ENCODE measurements at regions not wholly inside any gene's neighbourhood (a gene's known extent, or its start where the extent isn't known, plus 50 kb on each side); places are given as distances from the start of the nearest gene placed in this dataset.
"Not testable (repeated sequence)": the region's sequence is repeated elsewhere in the genome, so short reads cannot be mapped to it uniquely, and the experiment has no call there.

GRCh38 chr20:30290361-30291063, 967.0 kb upstream of the DEFB115 start:
- DNase-seq (ENCODE audit: extremely low spot score), result peak; percentile 59
- CTCF ChIA-PET, POLR2A ChIA-PET: not testable (repeated sequence)
- TF ChIP-seq PKNOX1 (IDR thresholded peaks at IDR 0.05), result peak; percentile 88

DNA sequence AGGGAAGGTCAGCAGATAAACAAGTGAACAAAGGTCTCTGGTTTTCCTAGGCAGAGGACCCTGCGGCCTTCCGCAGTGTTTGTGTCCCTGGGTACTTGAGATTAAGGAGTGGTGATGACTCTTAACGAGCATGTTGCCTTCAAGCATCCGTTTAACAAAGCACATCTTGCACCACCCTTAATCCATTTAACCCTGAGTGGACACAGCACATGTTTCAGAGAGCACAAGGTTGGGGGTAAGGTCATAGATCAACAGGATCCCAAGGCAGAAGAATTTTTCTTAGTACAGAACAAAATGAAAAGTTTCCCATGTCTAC, 966.4 kb upstream of the DEFB115 start:
- POLR2A ChIA-PET; DNase-seq (ENCODE audit: extremely low spot score); CTCF ChIA-PET: not testable (repeated sequence)

DNA sequence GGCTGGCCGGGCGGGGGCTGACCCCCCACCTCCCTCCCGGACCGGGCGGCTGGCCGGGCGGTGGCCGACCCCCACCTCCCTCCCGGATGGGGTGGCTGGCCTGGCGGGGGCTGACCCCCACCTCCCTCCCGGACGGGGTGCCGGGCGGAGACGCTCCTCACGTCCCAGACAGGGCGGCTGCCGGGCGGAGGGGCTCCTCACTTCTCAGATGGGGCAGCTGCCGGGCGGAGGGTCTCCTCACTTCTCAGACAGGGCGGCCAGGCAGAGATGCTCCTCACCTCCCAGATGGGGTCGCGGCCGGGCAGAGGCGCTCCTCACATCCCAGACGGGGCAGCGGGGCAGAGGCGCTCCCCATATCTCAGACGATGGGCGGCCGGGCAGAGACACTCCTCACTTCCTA, 965.8 kb upstream of the DEFB115 start:
- DNase-seq (ENCODE audit: extremely low spot score); POLR2A ChIA-PET; CTCF ChIA-PET: not testable (repeated sequence)

DNA sequence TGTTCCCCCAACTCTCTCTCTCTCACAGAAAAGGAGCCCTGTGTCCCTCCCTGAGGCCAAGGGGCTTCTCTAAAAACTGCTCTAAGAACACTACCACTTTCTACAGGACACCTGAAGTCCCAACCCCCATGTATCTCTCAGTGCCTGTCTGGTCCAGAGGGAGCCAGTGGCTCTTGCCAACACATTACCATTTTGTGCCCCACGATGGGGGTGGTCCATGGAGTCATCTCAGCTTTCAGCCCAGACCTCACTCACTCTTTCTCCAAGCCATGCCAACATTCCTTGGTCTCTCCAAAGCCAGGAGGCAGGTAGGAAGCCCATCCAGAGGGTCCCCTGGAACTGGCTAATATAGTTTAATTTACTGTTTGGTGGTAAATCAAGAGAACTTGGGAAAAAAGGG, 962.1 kb upstream of the DEFB115 start:
- DNase-seq (ENCODE audit: extremely low spot score); POLR2A ChIA-PET; CTCF ChIA-PET: not testable (repeated sequence)

- POLR2A ChIA-PET; DNase-seq (ENCODE audit: extremely low spot score); CTCF ChIA-PET: not testable (repeated sequence)
Measured at GRCh38 chr20:30295967-30296366, 961.5 kb upstream of the DEFB115 start.

DNA sequence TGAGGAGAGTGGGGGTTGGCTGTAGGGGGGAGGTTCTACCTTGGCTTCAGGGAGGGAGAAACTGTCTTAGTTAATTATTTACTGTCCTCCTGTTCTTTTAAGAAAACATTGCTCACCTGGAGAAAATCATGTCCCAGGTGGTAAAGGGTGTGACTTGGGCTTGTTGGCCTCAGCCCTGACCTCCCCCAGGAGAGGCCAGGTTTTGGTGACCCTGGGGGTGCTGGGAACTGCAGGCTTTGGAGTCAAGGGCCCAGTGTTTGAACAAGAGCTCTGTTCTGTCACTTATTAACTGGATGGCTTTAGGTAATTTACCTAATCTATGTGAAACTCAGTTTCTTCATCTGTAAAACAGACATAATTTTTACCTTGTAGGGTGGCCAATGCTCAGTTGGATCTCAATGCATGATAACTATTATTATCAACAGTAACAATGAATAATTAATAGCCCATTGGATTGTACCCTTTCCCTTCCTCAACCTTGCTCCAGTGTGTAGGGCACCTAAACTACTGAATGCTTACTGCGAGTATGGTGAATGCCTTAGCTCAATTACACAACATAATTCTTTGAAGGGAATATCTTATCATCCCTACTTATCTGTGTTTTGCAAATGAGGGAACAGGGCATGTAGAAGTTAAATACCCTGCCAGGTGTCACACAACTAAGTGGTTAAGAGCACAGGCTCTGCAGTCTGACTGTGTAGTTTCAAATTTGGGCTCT, 959.4 kb upstream of the DEFB115 start:
- POLR2A ChIA-PET; CTCF ChIA-PET; DNase-seq (ENCODE audit: extremely low spot score): not testable (repeated sequence)

DNA sequence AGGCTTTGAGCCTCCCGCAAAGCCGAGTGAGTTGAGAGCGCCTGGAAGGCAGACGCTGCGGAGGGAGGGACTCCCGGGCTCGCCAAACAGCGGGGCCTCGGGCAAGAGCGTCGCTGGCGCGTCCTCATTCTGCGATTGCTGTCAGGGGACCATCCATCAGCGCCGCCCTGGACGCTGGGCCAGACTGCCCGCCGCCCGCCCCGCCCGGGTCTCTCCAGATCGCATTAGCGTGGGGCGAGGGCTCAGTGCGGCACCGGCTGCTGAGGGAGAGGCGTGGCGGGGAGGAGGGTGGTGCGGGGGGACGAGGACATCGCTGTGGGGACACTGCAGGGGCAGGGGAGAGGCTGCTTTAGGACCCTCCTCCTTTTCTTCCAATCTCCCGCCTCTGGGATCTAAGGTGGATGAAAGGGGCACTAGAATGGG, 957.2 kb upstream of the DEFB115 start:
- DNase-seq (ENCODE audit: extremely low spot score); POLR2A ChIA-PET; CTCF ChIA-PET: not testable (repeated sequence)

DNA sequence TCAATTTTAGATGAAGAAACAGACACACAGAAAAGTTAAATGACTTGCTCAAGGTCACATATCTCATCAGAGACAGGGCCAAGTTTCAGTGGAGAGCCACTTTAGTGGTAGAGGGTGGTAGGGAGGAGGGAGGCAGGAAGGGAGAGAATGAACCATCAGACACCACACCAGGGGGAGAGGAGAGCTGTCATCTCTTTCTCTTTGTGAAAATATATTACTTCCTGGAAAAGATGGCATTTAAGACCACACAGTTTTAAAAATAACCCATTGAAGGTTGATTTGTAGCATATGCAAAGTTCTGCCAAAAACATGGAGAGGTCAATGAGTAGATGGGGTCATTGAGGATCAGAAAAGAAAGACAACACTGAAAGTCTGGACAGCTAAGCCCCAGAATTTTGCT, 954.7 kb upstream of the DEFB115 start:
- CTCF ChIA-PET, result not testable (repeated sequence)

GRCh38 chr20:30309938-30310337, 947.5 kb upstream of the DEFB115 start:
- POLR2A ChIA-PET; DNase-seq (ENCODE audit: extremely low spot score); CTCF ChIA-PET: not testable (repeated sequence)

More for the DNA sequence above, 954.7 kb upstream of the DEFB115 start:
- DNase-seq (ENCODE audit: extremely low spot score); POLR2A ChIA-PET: not testable (repeated sequence)

DNA sequence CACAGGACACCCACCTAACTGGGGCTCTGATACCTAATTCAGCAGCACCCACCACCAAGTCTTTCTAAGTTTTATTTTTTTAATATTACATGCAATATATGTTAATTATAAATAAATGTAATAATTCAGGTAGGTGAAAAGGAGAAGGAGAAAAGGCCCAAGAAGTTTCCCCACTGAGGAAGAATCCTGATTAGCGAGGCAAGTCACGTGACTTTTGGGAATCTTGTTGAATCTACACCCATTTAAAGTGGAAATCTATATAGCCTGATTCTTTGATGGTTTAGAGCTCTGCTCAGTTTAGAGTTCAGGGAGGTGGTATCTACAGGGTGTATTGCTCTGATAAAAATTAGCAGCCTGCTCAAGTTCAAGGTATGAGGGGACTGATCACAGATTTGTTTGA, 947.1 kb upstream of the DEFB115 start:
- POLR2A ChIA-PET; DNase-seq (ENCODE audit: extremely low spot score); CTCF ChIA-PET: not testable (repeated sequence)

- CTCF ChIA-PET; DNase-seq (ENCODE audit: extremely low spot score); POLR2A ChIA-PET: not testable (repeated sequence)
Measured at GRCh38 chr20:30312220-30312619, 945.2 kb upstream of the DEFB115 start.

- CTCF ChIA-PET; POLR2A ChIA-PET; DNase-seq (ENCODE audit: extremely low spot score): not testable (repeated sequence)
Measured at GRCh38 chr20:30313660-30314059, 943.8 kb upstream of the DEFB115 start.

- DNase-seq (ENCODE audit: extremely low spot score); POLR2A ChIA-PET; CTCF ChIA-PET: not testable (repeated sequence)
Measured at GRCh38 chr20:30316063-30316462, 941.4 kb upstream of the DEFB115 start.

GRCh38 chr20:30316532-30317299, 940.7 kb upstream of the DEFB115 start:
- CTCF ChIA-PET, POLR2A ChIA-PET: not testable (repeated sequence)

GRCh38 chr20:30333744-30334143, 923.7 kb upstream of the DEFB115 start:
- POLR2A ChIA-PET; CTCF ChIA-PET; DNase-seq (ENCODE audit: extremely low spot score): not testable (repeated sequence)

More at GRCh38 chr20:30316532-30317299, 940.7 kb upstream of the DEFB115 start:
- not testable (repeated sequence) for DNase-seq (ENCODE audit: extremely low spot score)

GRCh38 chr20:30337556-30337955, 919.9 kb upstream of the DEFB115 start:
- CTCF ChIA-PET; DNase-seq (ENCODE audit: extremely low spot score); POLR2A ChIA-PET: not testable (repeated sequence)

- CTCF ChIA-PET; DNase-seq (ENCODE audit: extremely low spot score); POLR2A ChIA-PET: not testable (repeated sequence)
Measured at GRCh38 chr20:30348932-30349331, 908.5 kb upstream of the DEFB115 start.

DNA sequence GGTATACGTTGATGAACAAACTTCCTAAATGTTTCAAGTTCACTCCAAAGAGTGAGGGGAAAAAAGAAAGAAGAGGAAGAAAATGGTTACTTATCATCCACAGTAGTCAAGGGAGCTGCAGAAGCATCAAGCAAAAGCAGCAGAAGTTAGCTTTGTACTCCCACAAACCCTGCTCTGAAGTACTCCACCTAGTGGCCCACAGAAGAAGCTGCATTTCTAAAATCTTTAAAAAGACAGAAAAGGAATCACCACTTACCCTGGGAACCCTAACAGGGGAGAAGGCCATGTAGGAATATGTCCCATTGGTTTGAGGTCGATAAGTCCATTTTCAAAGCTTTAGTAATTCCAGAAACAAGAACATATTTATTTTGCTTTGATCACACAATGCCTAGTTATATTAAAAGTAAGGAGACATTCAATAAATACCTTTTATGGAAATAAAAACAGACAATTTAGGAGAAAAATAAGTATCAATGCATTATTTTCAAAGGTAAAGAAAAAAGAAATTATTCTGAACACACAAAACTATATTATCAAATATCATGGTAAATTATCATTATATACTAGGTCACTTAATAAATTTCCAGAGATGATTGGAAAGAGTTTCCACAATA, 900.5 kb upstream of the DEFB115 start:
- DNase-seq (ENCODE audit: extremely low spot score); POLR2A ChIA-PET: not testable (repeated sequence)
- CTCF ChIA-PET, result interaction anchor here (0.6 kb wide), 1 partner anchor 1030 kb away, joined by 11 read pairs; no protein-coding TSS in a partner anchor
